OCI-LY7 (cell line): ENCODE measurements at regions not wholly inside any gene's neighbourhood (a gene's known extent, or its start where the extent isn't known, plus 50 kb on each side); places are given as distances from the start of the nearest gene placed in this dataset.

Experiments
- BruUV-seq: library from RNA; stranded (reverse); fragments of 400-500 nt; replicated peaks from 2 replicates; lab custom pipeline; 2021; lab: Mats Ljungman, UMichigan
- CTCF ChIA-PET: fragments of 300-600 bp; sonication (Branson Sonifier 250); formaldehyde crosslinking; loops from one replicate; lab custom pipeline; 2022; ENCODE audit warnings: antibody characterized with exemption; ENCODE audit not compliant: unreplicated experiment; lab: Charles Lee
- POLR2A ChIA-PET: fragments of 300-600 bp; sonication (Branson Sonifier 250); formaldehyde crosslinking; loops from one replicate; lab custom pipeline; 2022; ENCODE audit warnings: antibody characterized with exemption; lab: Charles Lee
- DNase-seq: peaks from one replicate; pipeline ENCODE4 v3.0.0-alpha.2; 2015; ENCODE audit warnings: low spot score
- H2AFZ ChIP-seq: fragments of 200-600 bp; sonication (generic), shearing (Covaris generic); 2 replicates; pipeline ENCODE4 v1.6.1; 2014; ENCODE audit warnings: mild to moderate bottlenecking, antibody characterized with exemption, low read length, moderate library complexity
- H3K27ac ChIP-seq: fragments of 200-600 bp; sonication (generic); 2 replicates; pipeline ENCODE4 v1.5.1; 2014; ENCODE audit warnings: mixed run types, low read depth, mild to moderate bottlenecking, moderate library complexity, low read length, inconsistent platforms; ENCODE audit not compliant: poor library complexity, severe bottlenecking
- H3K36me3 ChIP-seq: fragments of 200-600 bp; sonication (generic); 2 replicates; pipeline ENCODE4 v1.6.1; 2014; ENCODE audit warnings: mild to moderate bottlenecking, antibody characterized with exemption, low read length, moderate library complexity, mixed read lengths; ENCODE audit not compliant: insufficient read depth
- H3K4me1 ChIP-seq: fragments of 200-600 bp; sonication (generic); 2 replicates; pipeline ENCODE4 v1.5.1; 2014; ENCODE audit warnings: mild to moderate bottlenecking, low read length; ENCODE audit not compliant: insufficient read depth, poor library complexity, severe bottlenecking
- H3K4me2 ChIP-seq: fragments of 200-600 bp; sonication (generic); 2 replicates; pipeline ENCODE4 v1.6.1; 2014; ENCODE audit warnings: mild to moderate bottlenecking, low read length
- H3K4me3 ChIP-seq: fragments of 200-600 bp; sonication (generic); 2 replicates; pipeline ENCODE4 v1.5.1; 2014; ENCODE audit warnings: mild to moderate bottlenecking, low read depth, low read length; ENCODE audit not compliant: poor library complexity, severe bottlenecking
- H3K79me2 ChIP-seq: fragments of 200-600 bp; sonication (generic); 2 replicates; pipeline ENCODE4 v1.6.1; 2016; ENCODE audit warnings: low read depth, mild to moderate bottlenecking, low read length, moderate library complexity, mixed read lengths; ENCODE audit not compliant: insufficient read depth
- H3K9me2 ChIP-seq: fragments of 200-600 bp; sonication (generic); 2 replicates; pipeline ENCODE4 v1.6.1; 2016; ENCODE audit warnings: mild to moderate bottlenecking, low read length, mixed read lengths; ENCODE audit not compliant: insufficient read depth
- H3K9me3 ChIP-seq: fragments of 200-600 bp; sonication (generic); 2 replicates; pipeline ENCODE4 v1.6.1; 2014; ENCODE audit warnings: mild to moderate bottlenecking, mixed run types, low read length, mixed read lengths
- H4K20me1 ChIP-seq: fragments of 200-600 bp; sonication (generic); 2 replicates; pipeline ENCODE4 v1.6.1; 2014; ENCODE audit warnings: mild to moderate bottlenecking, antibody characterized with exemption, low read length, moderate library complexity, mixed read lengths; ENCODE audit not compliant: insufficient read depth
- EZH2phosphoT487 ChIP-seq: fragments of 200-600 bp; sonication (generic); IDR thresholded peaks from 2 replicates; pipeline ENCODE4 v1.6.1; 2018; ENCODE audit warnings: low read depth, borderline replicate concordance, mild to moderate bottlenecking, mixed run types, antibody characterized with exemption, low read length, moderate library complexity, mixed read lengths
- intact Hi-C: fragments of 100-400 bp; cut with micrococcal nuclease; formaldehyde crosslinking; loops from one replicate; pipeline ENCODE4 v1.10.0; 2022; ENCODE audit not compliant: unreplicated experiment
- TF ChIP-seq, protein P1 (sequence below): fragments of 200-600 bp; sonication (generic); conservative IDR thresholded peaks from 2 replicates; pipeline ENCODE4 v1.5.1; 2014; ENCODE audit warnings: mild to moderate bottlenecking, antibody characterized with exemption, low read length, moderate library complexity, mixed read lengths

DNA sequence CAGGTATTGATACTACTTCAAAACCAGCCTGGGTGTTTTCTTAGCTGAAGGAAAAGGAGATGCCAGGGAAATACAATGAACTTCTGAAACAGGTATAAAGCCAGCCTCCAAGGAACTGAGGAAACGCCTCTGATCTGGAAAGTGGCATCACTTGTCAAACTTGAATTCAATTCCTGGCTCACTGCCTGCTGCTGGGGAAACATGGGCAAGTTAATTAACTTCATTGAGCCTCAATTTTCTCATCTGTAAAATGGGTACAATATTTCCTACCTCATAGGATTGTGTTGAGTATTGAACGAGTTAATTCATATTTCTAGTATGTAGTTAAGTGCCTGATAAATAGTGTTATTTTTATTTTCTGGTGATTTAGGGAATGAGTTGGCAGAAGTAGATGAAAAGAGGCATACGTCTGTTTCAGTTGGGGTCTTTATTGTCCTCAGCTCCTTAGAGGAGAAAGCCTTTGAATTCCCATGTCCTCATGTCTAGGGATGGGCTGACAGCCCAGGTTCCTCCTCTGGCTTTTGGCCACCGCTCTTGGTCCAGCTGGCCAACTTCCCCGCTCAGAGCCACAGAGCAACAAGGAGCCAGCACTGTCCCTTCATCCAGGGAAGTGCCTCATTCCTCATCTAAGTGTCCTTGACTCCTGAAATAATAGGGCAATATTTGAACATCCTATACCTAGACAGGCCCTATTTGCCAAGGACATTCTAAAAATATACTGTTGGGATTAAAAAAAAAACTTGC, 210.5 kb upstream of the GATA6 start:
- ChIA-PET POLR2A (interaction anchor here (0.7 kb wide), 1 partner anchor 567 kb away, joined by 3 read pairs; no protein-coding TSS in a partner anchor), CTCF (no interaction called here)
- no peaks in the 10 kb centered on the region for H4K20me1 ChIP-seq
- TF ChIP-seq, protein P1, sequence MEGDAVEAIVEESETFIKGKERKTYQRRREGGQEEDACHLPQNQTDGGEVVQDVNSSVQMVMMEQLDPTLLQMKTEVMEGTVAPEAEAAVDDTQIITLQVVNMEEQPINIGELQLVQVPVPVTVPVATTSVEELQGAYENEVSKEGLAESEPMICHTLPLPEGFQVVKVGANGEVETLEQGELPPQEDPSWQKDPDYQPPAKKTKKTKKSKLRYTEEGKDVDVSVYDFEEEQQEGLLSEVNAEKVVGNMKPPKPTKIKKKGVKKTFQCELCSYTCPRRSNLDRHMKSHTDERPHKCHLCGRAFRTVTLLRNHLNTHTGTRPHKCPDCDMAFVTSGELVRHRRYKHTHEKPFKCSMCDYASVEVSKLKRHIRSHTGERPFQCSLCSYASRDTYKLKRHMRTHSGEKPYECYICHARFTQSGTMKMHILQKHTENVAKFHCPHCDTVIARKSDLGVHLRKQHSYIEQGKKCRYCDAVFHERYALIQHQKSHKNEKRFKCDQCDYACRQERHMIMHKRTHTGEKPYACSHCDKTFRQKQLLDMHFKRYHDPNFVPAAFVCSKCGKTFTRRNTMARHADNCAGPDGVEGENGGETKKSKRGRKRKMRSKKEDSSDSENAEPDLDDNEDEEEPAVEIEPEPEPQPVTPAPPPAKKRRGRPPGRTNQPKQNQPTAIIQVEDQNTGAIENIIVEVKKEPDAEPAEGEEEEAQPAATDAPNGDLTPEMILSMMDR, result no peak
- no peak for TF ChIP-seq EZH2phosphoT487
- H3K4me1 ChIP-seq, result no peaks in the 10 kb centered on the region
- H3K9me3 ChIP-seq, result no peaks in the 10 kb centered on the region
- no peaks in the 10 kb centered on the region for H3K9me2 ChIP-seq
- intact Hi-C loops, result loop anchor here (5.0 kb wide), 2 partner anchors 47 to 137 kb away; no protein-coding TSS in a partner anchor
- H3K79me2 ChIP-seq, result no peaks in the 10 kb centered on the region
- no TSS peak for BruUV-seq
- H3K27ac ChIP-seq, result no peak overlapping the region
- no peak overlapping the region for H3K4me3 ChIP-seq
- H2AFZ ChIP-seq, result no peak overlapping the region
- no peaks in the 10 kb centered on the region for H3K36me3 ChIP-seq
- H3K4me2 ChIP-seq, result no peak overlapping the region
- no peak for DNase-seq

DNA sequence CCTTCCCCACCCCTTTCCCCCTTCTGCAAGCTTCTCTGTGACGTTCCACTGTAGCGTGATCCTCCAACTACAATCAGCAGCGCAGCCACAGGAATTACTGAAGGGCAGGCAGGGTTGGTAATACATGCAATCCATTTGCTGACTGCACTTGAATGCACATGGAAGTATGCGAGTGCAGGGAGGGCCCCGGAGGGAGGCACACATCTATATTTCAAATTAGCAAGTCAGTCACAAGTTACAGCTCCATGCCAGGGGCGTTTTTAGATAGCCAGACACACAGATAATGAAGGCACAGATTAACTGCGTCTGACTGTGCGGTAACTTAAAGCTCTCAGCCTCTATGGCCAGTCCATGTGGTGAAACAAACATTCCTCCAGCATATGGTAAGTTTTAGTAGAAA, 209.2 kb upstream of the GATA6 start:
- no TSS peak for BruUV-seq
- no peak overlapping the region for H3K27ac ChIP-seq
- no peak for DNase-seq
- POLR2A ChIA-PET, result no interaction called here
- H3K36me3 ChIP-seq, result no peaks in the 10 kb centered on the region
- TF ChIP-seq EZH2phosphoT487, result no peak
- TF ChIP-seq, protein P1, result no peak
- CTCF ChIA-PET, result no interaction called here
- no peak overlapping the region for H3K4me3 ChIP-seq
- H2AFZ ChIP-seq, result no peak overlapping the region
- H3K9me2 ChIP-seq, result no peaks in the 10 kb centered on the region
- no peaks in the 10 kb centered on the region for H3K9me3 ChIP-seq
- no peak overlapping the region for H3K4me2 ChIP-seq
- H3K79me2 ChIP-seq, result no peaks in the 10 kb centered on the region
- intact Hi-C loops, result no loop called here
- H3K4me1 ChIP-seq, result no peaks in the 10 kb centered on the region
- H4K20me1 ChIP-seq, result no peaks in the 10 kb centered on the region

DNA sequence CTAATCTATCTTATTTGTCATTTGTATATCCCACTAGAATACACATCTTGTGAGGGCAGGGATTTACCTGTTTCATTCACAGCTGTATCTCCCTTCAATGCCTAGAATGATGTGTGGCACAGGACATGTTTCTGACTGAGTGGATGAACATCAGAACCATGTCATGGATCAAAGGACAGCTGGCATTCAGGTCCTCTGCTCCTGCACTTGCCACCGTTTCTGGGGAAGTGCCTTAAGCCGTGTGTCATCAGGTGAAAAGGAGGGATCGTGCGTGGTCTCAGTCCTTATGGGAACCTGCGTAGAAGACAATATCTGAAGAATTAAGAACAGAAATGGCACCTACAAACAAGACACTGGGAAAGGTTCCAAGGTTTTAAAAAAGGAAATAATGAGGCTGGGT, 206.1 kb upstream of the GATA6 start:
- Histone ChIP-seq H3K4me2 (no peak overlapping the region), H3K79me2 (no peaks in the 10 kb centered on the region), H3K36me3 (no peaks in the 10 kb centered on the region), H3K4me1 (no peaks in the 10 kb centered on the region), H3K9me3 (no peaks in the 10 kb centered on the region), H4K20me1 (no peaks in the 10 kb centered on the region), H3K9me2 (no peaks in the 10 kb centered on the region), H3K27ac (no peak overlapping the region), H2AFZ (no peak overlapping the region), H3K4me3 (no peak overlapping the region)
- TF ChIP-seq EZH2phosphoT487, result no peak
- TF ChIP-seq, protein P1, result no peak
- intact Hi-C loops, result no loop called here
- no peak for DNase-seq
- BruUV-seq, result no TSS peak
- ChIA-PET POLR2A (no interaction called here), CTCF (no interaction called here)
